K562 (cell line): ENCODE measurements at regions not wholly inside any gene's neighbourhood (a gene's known extent, or its start where the extent isn't known, plus 50 kb on each side); places are given as distances from the start of the nearest gene placed in this dataset.

Experiments used
- ATAC-seq: fragments of 200-7000 bp; cut with Tn5 transposase; 3 replicates; pipeline ENCODE4 v1.9.1; 2020; ENCODE audit warnings: moderate library complexity
- BruUV-seq: library from RNA; stranded (reverse); fragments of 400-500 nt; replicated peaks from 2 replicates; lab custom pipeline; 2021; lab: Mats Ljungman, UMichigan
- CTCF ChIA-PET: fragments of 300-600 bp; formaldehyde crosslinking; extraction: SDS; loops from one replicate; lab custom pipeline; 2021; ENCODE audit warnings: low intra/inter-chr PET ratio; lab: Yijun Ruan, JAX
- POLR2A ChIA-PET: fragments of 300-600, 350-650 bp; sonication (Branson Sonifier 250); formaldehyde crosslinking; extraction: SDS; loops from one replicate; lab custom pipeline; 2021; ENCODE audit warnings: antibody characterized with exemption, inconsistent platforms; lab: Yijun Ruan, JAX
- DNase-seq, 4 experiments: peaks; one replicate each; pipeline versions ENCODE4 v3.0.0 to v3.0.0-alpha.2; 2011 to 2018; ENCODE audit warnings: low spot score in 3 of 4, mixed read lengths in 3 of 4; ENCODE audit errors: extremely low read depth in 1 of 4
- FAIRE-seq: peaks from 2 replicates; lab custom pipeline; 2011; peaks lifted over from hg19 to GRCh38; lab: Jason Lieb, UNC
- H2AFZ ChIP-seq: 2 replicates; pipeline ENCODE4 v1.6.0; 2011; ENCODE audit warnings: low read depth, low read length, control low read depth, inconsistent platforms
- H3K27ac ChIP-seq: fragments of 200-600 bp; 3 replicates; pipeline ENCODE4 v1.8.0; 2011; ENCODE audit warnings: low read depth, mild to moderate bottlenecking, control low read depth, inconsistent platforms, low read length, moderate library complexity, mixed read lengths; ENCODE audit errors: extremely low read depth
- H3K27me3 ChIP-seq, 2 experiments: fragments of 300-600 bp in 1 of 2; 2 replicates in 1 of 2; 3 replicates in 1 of 2; pipeline versions ENCODE4 v1.6.0 to v1.8.0; 2011; ENCODE audit warnings: inconsistent platforms in 2 of 2, low read length in 2 of 2, mild to moderate bottlenecking in 1 of 2, mixed read lengths in 1 of 2, moderate library complexity in 1 of 2; ENCODE audit not compliant: control insufficient read depth in 2 of 2, insufficient read depth in 2 of 2
- H3K36me3 ChIP-seq: fragments of 300-600 bp; 3 replicates; pipeline ENCODE4 v1.8.0; 2011; ENCODE audit warnings: mild to moderate bottlenecking, low read length, inconsistent platforms; ENCODE audit not compliant: control insufficient read depth, insufficient read depth
- H3K4me1 ChIP-seq, 2 experiments: fragments of 200-600 bp in 1 of 2; replicated peaks in 1 of 2; 2 replicates in 1 of 2; 3 replicates in 1 of 2; pipeline versions ENCODE4 v1.5.1 to v1.8.0; 2011; ENCODE audit warnings: inconsistent platforms in 2 of 2, low read length in 2 of 2, mild to moderate bottlenecking in 1 of 2, mixed read lengths in 1 of 2, moderate library complexity in 1 of 2; ENCODE audit not compliant: control insufficient read depth in 2 of 2, insufficient read depth in 2 of 2
- H3K4me2 ChIP-seq: 2 replicates; pipeline ENCODE4 v1.6.1; 2011; ENCODE audit warnings: low read length, control low read depth, inconsistent platforms, mixed read lengths; ENCODE audit not compliant: insufficient read depth
- H3K4me3 ChIP-seq: fragments of 200-600 bp; sonication (generic), shearing (Covaris generic); 2 replicates; pipeline ENCODE4 v1.5.1; 2016; ENCODE audit warnings: control low read depth, inconsistent platforms
- H3K79me2 ChIP-seq: fragments of 200-600 bp; 3 replicates; pipeline ENCODE4 v1.8.0; 2011; ENCODE audit warnings: low read length, inconsistent platforms; ENCODE audit not compliant: control insufficient read depth, insufficient read depth
- H3K9ac ChIP-seq, 2 experiments: 2 replicates each; pipeline versions ENCODE4 v1.6.0 to v1.6.1; 2011; ENCODE audit warnings: low read depth in 2 of 2, low read length in 2 of 2, control low read depth in 1 of 2, inconsistent platforms in 1 of 2, mild to moderate bottlenecking in 1 of 2, mixed read lengths in 1 of 2; ENCODE audit not compliant: insufficient read depth in 1 of 2
- H3K9me1 ChIP-seq: one replicate; pipeline ENCODE4 v1.6.0; 2011; ENCODE audit warnings: inconsistent platforms, mild to moderate bottlenecking, low read length, moderate library complexity; ENCODE audit not compliant: control insufficient read depth, insufficient read depth
- H3K9me3 ChIP-seq: replicated peaks from 2 replicates; pipeline ENCODE4 v1.5.1; 2011; ENCODE audit warnings: low read depth, low read length, inconsistent platforms; ENCODE audit not compliant: control insufficient read depth, insufficient read depth
- H4K20me1 ChIP-seq: replicated peaks from 2 replicates; pipeline ENCODE4 v1.6.1; 2011; ENCODE audit warnings: low read length, inconsistent platforms, mixed read lengths; ENCODE audit not compliant: control insufficient read depth, insufficient read depth
- CBX8 ChIP-seq: fragments of 200-600 bp; sonication (generic); IDR thresholded peaks from 2 replicates; pipeline ENCODE4 v1.6.1; 2012; ENCODE audit warnings: borderline replicate concordance, mixed run types, low read depth, mild to moderate bottlenecking, moderate library complexity, mixed read lengths, low read length, control low read depth, inconsistent platforms; ENCODE audit not compliant: poor library complexity, severe bottlenecking; ENCODE audit errors: extremely low read depth
- ELK1 ChIP-seq: sonication (generic); formaldehyde crosslinking; IDR thresholded peaks from 2 replicates; pipeline ENCODE4 v1.8.1; 2022; ENCODE audit warnings: missing genetic modification reagents
- HBP1 ChIP-seq: fragments of 450-650 bp; formaldehyde crosslinking; IDR thresholded peaks from 2 replicates; pipeline ENCODE4 v1.4.0; 2022; ENCODE audit warnings: missing genetic modification characterization
- MBD2 ChIP-seq: sonication (generic); IDR thresholded peaks from 2 replicates; pipeline ENCODE4 v1.6.1; 2016; ENCODE audit warnings: low read depth, borderline replicate concordance
- NEUROD1 ChIP-seq: fragments of 150-350 bp; IDR thresholded peaks from 2 replicates; pipeline ENCODE4 v1.6.1; 2014; ENCODE audit warnings: borderline replicate concordance, low read length, low read depth; ENCODE audit not compliant: partially characterized antibody
- RBM14 ChIP-seq: fragments of 200-400 bp; formaldehyde crosslinking; IDR thresholded peaks from 2 replicates; pipeline ENCODE4 v1.6.1; 2018; ENCODE audit warnings: low read depth, mild to moderate bottlenecking, low read length, moderate library complexity, borderline replicate concordance; ENCODE audit not compliant: insufficient read depth
- STAT6 ChIP-seq: sonication (generic); formaldehyde crosslinking; IDR thresholded peaks from 2 replicates; pipeline ENCODE4 v1.8.1; 2023; ENCODE audit warnings: mild to moderate bottlenecking, missing genetic modification reagents
- U2AF2 ChIP-seq: fragments of 200-400 bp; formaldehyde crosslinking; optimal IDR thresholded peaks from 2 replicates; pipeline ENCODE3; 2017; ENCODE audit warnings: low read depth, mild to moderate bottlenecking, low read length
- ZBED1 ChIP-seq: IDR thresholded peaks from 2 replicates; pipeline ENCODE4 v1.6.1; 2014
- ZNF224 ChIP-seq: sonication (generic); formaldehyde crosslinking; IDR thresholded peaks from 2 replicates; pipeline ENCODE4 v1.8.0; 2022; ENCODE audit warnings: mild to moderate bottlenecking, missing genetic modification reagents
- ZNF644 ChIP-seq: fragments of 200-800 bp; sonication (Bioruptor generic); IDR thresholded peaks from 2 replicates; pipeline ENCODE4 v1.6.1; 2016; ENCODE audit warnings: low read depth, missing genetic modification characterization, missing compliant biosample characterization
- WGBS: fragments of 100-300 bp; shearing (Covaris generic); methylation state at CpG from one replicate; pipeline ENCODE4 v1.1.6; 2016; ENCODE audit warnings: low coverage, mixed read lengths; ENCODE audit not compliant: insufficient coverage; ENCODE audit errors: missing lambda C conversion rate; 5-methylcytosine and 5-hydroxymethylcytosine counted together
- in situ Hi-C: fragments of 300-500 bp; cut with MboI; formaldehyde crosslinking; loops from 4 replicates; pipeline ENCODE4 v1.15.0; 2018; ENCODE audit warnings: inconsistent platforms, mixed read lengths
- intact Hi-C: fragments of 100-400 bp; cut with micrococcal nuclease; formaldehyde crosslinking; loops from 2 replicates; pipeline ENCODE4 v1.14.2; 2022

GRCh38 chr15:45842151-45842550, 207.3 kb downstream of the SQOR start (continued):
- TF ChIP-seq RBM14 (no peak), ZNF644 (tag) (no peak), HBP1 (CRISPR knock-in tag) (no peak)

GRCh38 chr15:45847645-45848044, 212.8 kb downstream of the SQOR start:
- TF ChIP-seq STAT6 (CRISPR knock-in tag) = no peak
- TF ChIP-seq NEUROD1 = no peak
- TF ChIP-seq ZBED1 = no peak
- no peak for TF ChIP-seq ELK1 (CRISPR knock-in tag)
- TF ChIP-seq MBD2 = no peak
- no peak for TF ChIP-seq CBX8
- no peak for TF ChIP-seq ZNF224 (CRISPR knock-in tag)
- no peak for TF ChIP-seq U2AF2
- POLR2A ChIA-PET = no interaction called here
- CTCF ChIA-PET = no interaction called here
- ATAC-seq (no peak), DNase-seq (no peak), FAIRE-seq (no peak)
- no TSS peak for BruUV-seq
- no peak overlapping the region for H3K9ac ChIP-seq
- H3K4me1 ChIP-seq = no peaks in the 10 kb centered on the region
- H3K79me2 ChIP-seq = no peaks in the 10 kb centered on the region
- H3K9me3 ChIP-seq = no peaks in the 10 kb centered on the region
- no peak overlapping the region for H3K4me3 ChIP-seq
- 0% methylated on average over 4 of the region's 4 CpGs for WGBS
- H3K9me1 ChIP-seq = no peaks in the 10 kb centered on the region
- no peaks in the 10 kb centered on the region for H4K20me1 ChIP-seq
- H2AFZ ChIP-seq = no peak overlapping the region
- in situ Hi-C loops = no loop called here
- H3K27ac ChIP-seq = no peak overlapping the region
- H3K36me3 ChIP-seq = no peaks in the 10 kb centered on the region
- no peak overlapping the region for H3K4me2 ChIP-seq
- no peaks in the 10 kb centered on the region for H3K27me3 ChIP-seq
- intact Hi-C loops = no loop called here
